Anterior cingulate cortex (tissue), 58 donors: ENCODE measurements at regions not wholly inside any gene's neighbourhood (a gene's known extent, or its start where the extent isn't known, plus 50 kb on each side); places are given as distances from the start of the nearest gene placed in this dataset.
"Not testable (repeated sequence)": the region's sequence is repeated elsewhere in the genome, so short reads cannot be mapped to it uniquely, and the experiment has no call there.

Source experiments
- DNase-seq, 58 donors: peaks; one replicate each; lab custom pipeline; 2025; lab: John Stamatoyannopoulos, UW

DNA sequence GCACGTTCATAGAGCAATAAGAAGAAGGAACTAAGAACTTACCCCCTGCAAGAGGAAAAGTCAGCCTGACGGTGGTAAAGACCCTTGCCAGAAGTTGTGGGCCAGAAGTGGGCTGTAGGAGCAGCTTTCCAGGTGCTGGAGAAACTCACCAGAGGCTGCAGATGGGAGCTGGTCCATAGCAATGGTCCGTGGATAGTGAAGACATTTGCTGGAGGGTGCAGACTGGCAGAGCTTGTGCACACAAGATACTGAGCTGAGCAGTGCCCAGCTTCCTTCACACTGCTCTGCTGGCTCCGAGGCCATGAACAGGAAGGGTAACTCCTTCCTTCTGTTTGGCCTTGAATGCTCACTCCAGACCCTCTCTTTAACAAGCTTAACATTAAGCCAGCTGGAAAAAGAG is 149.8 kb upstream of the BNIP2 start:
- no peak for DNase-seq

DNA sequence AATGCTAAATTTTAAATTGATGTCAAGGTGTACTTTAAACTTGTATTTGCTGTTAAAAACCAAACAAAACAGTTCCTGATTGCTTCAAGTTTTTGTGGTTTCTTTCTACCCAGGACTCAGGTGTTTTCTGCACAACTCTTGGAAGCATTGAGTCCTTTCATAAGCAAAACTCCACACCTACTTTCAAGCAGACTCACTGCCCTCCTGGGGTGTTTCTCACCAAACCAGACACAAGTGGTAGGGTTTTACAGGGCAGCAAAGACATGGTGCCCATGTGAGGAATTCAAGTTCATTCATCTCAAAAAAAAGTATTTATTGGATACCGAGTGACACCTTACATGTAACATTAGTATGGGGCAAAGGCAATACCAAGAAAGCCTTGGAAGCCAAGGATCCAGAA is 146.7 kb upstream of the BNIP2 start:
- DNase-seq: no peak

DNA sequence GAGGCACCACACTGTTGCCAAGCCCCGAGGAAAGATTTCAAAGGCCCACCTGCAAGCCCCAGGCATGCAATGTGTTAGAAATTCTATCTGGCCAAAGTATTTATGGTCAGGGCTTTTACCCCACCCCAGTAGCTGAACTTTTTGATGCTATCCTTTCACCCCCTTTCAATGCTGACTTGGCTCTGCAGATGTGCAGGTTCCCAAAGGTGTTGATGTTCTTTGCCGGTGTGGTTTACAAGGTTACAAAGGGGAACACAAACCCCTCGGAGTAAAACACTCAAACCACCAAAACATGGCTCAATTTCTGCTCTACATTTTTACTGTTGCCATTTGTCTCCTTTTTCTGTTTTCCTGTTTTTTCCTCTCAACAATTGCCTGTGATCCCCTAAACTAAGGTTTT is 145.4 kb upstream of the BNIP2 start:
- no peak for DNase-seq

DNA sequence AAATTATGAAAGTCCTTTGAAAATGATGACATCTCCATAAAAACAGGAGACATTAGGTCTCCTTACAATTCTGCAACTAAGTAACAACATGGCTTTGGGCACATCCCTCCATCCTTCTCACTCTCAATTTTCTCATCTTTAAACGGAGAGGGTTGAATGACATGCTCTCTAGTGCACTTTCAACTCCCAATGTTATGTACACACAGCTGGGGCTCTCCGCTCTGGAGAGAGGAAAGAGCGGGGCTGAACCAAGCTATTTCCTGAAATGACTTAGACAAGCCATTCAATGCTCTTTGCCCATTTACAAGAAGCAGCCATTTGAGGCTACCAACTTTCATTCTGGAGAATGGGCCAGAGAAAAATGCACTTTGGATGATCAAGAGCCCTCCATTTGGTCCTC is 144.2 kb upstream of the BNIP2 start:
- no peak for DNase-seq

DNA sequence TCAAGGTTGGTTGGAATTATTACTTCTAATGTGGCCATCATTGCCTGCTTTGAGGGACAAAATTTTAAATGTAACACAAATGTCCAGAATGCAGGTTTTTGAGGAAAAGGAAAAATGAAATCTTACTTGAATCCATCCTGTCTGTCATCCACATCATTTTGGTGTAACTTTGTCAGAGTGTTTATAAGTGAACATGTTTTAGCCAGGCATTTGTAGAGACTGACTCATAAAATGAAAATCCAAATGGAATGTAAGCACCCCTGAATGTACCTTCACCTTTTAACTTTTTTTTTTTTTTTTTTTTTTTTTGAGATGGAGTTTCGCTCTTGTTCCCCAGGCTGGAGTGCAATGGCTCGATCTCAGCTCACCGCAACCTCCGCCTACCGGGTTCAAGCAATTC is 141.8 kb upstream of the BNIP2 start:
- DNase-seq: no peak

DNA sequence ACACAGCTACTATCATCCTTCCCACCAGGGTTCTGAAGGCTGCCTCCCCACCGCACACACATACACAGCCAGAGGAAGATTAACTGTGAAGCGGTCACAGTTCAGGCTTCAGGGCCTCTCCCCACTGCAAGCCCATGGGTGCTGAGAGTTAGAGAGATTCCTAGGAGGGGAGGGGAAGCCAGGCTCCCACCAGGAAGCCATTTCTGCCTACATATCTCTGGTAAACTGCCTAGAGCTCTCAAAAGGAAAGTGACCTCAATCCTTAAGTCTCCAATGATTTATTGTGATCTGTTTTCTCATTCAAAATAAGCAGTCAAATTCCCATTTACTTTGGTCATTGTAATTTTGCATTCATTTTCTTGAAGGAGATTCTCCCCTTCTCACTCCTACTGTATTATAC is 141.0 kb upstream of the BNIP2 start:
- no peak for DNase-seq

DNA sequence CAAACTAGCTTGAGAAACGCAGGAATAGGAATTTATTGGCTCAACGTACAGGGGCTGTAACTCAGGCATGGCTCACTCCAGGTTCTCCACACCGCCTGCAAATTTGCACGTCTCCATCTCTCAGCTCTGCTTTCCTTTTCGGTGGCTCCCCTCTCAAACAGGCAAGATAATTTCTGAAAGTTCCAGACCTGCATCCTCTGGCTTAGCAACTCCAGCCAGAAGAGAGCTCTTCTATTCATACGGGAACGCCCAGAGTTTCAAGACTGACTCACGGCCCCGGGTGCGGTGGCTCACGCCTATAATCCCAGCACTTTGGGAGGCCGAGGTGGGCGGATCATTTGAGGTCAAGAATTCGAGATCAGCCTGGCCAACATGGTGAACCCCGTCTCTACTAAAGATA is 139.7 kb upstream of the BNIP2 start:
- no peak for DNase-seq

DNA sequence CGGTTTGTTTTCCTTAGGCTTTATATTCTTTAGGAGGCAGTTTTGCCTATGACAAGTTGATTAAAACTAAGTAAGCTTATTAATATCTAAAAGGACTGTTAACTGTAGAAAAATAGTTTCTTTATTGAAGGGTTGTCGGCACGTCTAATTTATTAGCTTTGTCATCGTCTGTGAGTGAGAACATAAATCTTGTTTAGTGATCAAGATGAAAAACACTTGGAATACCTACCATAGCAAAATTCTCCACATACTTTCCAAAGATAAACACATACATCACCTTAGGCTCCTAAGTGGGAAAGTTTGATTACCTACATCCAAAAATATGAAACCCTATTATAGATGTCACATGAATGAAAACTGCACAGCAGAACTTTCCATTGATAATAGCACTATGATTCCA is 139.1 kb upstream of the BNIP2 start:
- no peak for DNase-seq

DNA sequence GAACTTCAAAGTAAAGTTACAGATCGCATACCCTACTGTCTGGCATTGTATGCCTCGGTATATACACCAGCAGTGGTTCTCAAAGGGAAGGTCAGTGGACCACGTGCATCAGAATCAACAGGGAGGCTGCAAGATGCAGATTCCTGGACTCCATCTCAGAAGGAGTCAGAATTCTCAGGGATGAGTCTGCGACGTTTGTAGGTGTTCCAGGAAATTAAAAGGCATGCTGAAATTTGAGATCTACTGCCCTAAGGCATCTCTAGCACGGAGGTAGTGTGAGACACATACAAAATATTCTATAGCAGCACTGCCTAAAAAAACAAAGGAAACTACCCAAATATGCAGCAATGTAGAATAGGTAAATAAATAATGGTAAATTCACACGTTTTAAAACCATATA is 136.8 kb upstream of the BNIP2 start:
- DNase-seq: no peak

DNA sequence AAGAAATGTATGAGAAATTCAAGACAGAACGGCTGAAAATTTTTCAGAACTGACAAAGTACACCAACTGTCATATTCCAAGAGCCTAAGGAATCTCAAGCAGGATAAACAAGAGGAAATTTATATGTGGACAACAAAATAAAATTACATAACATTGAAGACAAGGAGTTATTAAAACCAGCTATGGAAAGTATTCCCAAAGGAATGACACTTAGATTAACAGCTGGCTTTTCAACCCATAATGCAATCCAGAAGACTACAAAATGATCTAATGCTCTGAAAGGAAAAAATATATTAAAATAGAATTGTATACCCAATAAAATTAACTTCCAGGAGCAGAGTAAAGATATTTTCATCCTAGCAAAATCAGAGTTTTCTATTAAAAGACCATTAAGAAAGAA is 132.2 kb upstream of the BNIP2 start:
- no peak for DNase-seq

DNA sequence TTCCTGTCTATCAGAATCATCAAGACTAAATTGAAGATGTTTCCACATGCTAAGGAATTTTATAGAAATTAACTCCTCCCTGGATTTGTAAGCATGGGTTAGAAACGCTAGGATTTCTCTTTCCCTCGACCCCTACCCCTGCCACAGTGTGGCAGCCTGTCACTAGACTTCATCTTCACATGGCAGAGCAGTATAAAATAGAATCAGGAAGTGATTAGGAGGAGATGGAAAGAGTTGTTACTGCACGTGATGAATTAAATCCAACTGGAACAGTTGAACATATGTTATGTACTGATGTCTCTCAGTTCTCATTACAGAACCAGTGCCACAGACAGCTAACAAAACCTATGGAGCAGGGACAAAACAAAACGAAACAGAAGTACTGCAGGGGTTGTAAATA is 130.0 kb upstream of the BNIP2 start:
- no peak for DNase-seq

DNA sequence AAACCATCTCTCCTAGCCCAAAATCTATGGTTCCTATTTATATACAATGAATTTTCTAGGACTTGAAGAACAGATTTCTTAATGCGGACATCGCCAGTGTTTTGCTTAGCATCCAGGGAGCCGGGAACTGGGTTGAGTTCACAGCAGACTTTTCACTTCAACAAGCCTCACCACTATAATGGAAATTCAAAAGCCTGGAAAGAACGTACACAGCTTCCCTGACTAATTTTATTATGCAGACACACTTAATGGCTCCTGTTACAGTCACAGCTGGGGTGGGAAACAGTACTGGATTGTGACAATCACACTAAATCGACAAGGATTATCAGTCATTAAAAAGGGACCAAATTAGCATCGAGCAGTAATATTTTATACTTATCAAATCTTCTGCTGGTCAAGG is 129.2 kb upstream of the BNIP2 start:
- no peak for DNase-seq

DNA sequence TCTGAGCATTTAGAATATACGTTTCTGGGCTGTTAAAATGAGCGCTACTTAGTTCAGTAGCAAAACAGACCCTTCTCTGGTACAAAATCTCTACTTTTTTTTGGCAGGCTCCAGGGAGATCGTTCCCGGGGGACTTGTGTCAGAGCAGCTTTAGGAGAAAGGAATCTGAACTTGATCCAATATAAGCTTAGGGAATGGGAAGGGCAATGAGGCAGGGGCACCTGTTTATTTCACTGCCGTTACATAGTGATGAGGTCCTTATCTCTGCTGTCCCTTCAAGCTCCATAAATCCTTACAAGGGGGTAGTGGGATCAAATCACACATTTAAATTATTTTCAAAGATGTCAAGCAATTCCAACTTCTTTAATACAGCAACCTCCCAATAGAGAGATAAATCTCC is 128.7 kb upstream of the BNIP2 start:
- no peak for DNase-seq

DNA sequence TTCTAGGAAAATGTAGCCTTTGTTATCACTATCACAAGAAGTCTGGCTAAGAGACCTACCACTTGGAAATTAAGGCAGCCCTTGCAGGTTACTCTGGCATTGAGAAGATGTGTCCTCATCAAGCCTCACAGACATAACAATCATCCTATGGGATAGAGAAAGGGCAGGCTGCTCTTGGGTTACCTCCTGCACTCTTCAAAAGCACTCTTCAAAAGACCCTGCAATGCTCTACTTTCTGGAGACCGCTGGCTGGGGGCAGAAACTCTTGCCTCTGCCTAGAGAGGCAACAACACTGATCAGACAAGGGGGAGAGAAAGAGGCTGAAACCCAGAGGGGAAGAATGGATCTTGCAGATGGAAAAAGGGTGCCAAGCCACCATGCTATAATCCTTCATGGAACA is 127.9 kb upstream of the BNIP2 start:
- DNase-seq: no peak

DNA sequence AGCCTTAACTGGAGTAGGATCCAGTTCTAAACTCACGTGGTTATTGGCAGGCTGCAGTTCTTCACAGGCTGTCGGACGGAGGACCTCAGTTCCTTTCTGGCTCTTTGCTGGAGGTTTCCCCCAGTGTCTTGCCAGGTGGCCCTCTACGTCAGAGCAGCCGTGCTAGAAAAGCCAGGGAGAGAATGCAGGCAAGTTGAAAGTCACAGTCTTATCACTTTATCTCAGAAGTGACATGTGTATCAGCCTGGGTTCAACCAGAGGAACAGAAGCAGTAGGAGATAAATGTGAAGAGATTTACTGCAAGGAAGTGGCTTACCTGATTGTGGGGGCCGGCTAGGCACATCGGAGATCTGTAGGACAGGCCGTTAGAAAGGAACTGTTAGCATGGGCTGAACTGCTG is 125.3 kb upstream of the BNIP2 start:
- no peak for DNase-seq

DNA sequence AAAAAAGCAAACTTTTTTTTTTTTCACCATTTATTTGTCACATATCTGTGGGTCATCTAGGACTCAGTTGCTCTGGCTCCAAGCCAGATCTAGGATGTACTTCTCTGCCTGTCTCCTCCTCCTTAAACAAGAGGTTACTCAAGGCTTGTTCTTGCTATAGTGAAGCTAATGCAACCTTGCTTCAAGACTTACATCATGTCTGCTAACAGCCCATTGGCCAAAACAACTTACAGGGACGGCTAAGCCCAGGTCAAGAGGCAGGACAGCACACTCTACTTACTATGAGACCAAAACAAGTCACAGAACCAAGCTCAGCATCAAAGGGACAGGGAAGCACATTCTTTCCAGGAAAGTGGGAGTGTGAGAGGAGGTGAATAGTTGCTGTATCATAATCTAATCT is 123.8 kb upstream of the BNIP2 start:
- no peak for DNase-seq

DNA sequence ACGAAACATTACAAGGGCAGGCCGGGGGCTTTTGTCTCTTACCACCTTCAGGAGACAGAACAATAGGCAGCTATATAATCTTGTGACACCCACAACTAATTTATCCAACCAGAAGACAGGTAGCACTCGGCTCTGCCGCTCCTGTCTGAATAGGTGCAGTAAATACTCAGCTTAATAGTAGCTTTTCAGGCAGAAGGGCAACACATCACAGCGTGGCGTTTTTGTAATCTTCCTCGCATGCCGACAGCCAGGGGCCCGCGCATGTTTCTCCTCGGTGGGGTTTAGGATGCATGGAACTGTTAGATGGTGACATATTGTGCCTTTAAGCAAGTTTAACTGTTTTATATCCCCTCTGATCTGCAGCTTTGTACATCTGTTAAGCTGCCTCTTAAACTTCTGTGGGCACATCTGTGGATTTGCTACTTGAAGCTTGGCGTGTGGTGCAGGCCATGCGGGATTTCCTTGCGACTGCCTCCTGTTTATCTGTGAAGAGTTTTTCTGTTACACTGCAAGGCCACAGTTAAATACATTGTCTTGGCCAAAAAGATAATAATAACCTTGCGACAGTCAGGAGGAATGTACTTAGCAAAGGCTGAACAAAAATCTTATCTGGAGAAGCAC is 123.2 kb upstream of the BNIP2 start:
- no peak for DNase-seq

DNA sequence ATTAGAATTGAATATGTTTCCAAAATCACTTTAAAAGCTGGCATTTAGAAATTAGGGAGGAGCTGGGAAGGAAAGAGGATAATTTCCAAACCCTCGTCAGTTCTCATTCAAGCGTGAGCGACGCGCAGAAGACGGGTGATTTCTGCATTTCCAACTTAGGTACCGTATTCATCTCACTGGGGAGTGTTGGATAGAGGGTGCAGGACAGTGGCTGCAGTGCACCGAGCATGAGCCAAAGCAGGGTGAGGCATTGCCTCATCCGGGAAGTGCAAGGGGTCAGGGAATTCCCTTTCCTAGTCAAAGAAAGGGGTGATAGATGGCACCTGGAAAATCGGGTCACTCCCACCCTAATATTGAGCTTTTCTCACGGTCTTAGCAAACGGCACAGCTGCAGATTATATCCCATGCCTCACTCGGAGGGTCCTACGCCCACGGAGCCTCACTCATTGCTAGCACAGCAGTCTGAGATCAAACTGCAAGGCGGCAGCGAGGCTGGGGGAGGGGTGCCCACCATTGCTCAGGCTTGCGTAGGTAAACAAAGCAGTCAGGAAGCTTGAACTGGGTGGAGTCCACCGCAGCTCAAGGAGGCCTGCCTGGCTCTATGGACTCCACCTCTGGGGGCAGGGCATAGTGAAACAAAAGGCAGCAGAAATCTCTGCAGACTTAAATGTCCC is 114.3 kb upstream of the BNIP2 start:
- DNase-seq: not testable (repeated sequence)

DNA sequence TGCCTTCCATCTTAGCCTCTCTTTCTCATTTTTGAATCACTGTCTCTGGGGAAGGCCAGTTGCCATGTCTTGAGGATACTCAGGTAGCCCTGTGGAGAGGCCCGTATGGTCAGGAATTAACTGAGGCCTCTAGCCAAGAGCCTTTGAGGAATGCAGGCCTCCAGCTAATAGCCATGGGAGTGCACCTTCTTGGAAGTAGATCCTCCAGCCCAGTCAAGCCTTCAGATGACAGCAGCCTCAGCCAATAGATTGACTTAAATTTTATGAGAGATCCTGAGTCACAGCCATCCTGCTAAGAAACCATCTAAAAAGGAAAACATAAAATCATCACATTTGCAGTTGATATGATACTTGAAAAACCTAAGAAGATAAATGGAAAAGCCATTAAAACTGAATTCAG is 112.5 kb upstream of the BNIP2 start:
- DNase-seq: no peak

DNA sequence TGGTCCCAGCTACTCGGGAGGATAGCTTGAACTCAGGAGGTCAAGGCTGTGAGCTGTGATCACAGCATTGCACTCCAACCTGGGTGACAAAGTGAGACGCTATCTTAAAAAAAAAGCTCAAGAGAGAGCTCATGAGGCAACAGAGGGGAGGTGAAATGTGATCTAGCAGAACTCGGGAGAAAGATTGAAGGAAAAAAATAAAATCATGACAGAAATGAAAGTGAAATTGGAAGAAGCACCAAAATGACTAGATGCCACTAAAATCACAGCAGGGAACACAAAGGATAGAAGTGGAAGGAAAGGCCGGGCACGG is 109.4 kb upstream of the BNIP2 start:
- DNase-seq: no peak

DNA sequence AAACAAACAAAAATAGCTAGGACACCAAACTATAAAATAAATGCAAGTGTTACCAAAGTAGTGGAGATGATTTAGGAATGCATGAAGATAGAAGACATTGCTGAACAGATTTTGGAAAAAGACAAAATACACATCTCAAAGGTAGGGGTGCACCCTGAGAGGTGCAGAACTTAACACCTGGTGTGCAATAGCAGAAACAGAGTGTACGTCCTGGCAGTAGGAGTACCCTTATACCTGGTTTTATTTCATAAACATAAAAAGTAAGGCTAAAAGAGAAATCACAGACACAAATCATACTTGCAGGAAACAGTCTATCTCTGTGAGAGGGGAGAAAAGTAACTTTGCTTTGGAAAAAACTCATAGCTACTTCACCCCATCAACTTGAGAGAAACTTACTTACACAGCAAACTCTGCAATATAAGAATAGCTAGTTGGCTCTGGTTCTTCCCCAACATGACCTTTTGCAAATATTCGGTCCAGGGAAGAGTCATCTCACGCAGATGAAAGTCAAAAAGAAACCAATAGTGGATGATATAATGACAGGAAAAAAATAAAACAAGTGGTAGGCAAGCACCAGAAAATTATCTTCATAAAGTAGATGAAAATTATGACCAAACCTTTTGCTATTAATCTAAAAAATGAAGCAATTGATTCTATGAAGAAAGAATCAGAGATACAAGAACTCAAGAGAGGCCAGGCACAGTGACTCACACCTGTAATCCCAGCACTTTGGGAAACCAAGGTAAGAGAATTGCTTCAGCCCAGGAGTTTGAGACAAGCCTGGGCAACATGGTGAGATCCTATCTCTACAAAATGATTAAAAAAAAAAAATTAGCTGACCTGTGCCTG is 108.9 kb upstream of the BNIP2 start:
- DNase-seq: no peak

DNA sequence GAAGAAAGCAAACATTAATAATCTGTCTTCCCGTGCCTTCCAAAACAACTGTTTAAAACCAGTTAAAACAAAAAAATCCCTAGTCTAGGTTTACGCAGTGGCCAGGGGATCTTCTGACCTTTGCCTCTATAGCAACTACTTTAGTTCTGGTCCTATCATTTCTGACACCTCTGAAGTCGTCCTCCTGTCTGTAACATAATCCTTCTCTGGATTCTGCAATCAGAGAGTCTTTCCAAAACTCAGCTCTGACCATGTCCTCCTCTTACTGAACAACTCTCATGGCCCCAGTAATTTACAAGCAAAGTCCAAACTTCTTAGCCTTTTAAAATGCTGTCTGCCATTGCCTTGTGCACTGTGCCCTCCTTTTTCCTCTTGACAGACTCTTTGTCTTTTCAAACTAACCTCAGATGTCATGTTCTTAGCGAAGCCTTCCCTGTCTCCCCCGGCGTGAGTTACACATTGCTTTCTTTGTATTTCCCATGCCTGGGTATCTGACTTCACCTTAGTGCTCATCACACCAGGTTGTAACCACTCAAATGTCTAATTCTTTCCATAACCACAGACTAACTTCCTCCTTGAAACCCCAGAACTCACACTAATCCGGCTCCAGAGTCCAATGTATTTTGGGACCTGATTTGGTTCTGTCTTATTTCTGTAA is 105.2 kb upstream of the BNIP2 start:
- no peak for DNase-seq
